Stomach (tissue), 4 donors: ENCODE measurements at regions not wholly inside any gene's neighbourhood (a gene's known extent, or its start where the extent isn't known, plus 50 kb on each side); places are given as distances from the start of the nearest gene placed in this dataset.

ENCODE experiments used
- CTCF ChIP-seq, 7 experiments: fragments of 450-650 bp in 4 of 7; fragments of 200-600 bp in 3 of 7; sonication (generic) in 3 of 7; IDR thresholded peaks; one replicate each; pipeline ENCODE4 v1.5.1; 2016 to 2019; ENCODE audit warnings: antibody characterized with exemption in 7 of 7, control low read depth in 2 of 7, mild to moderate bottlenecking in 1 of 7
- EP300 ChIP-seq: sonication (generic); formaldehyde crosslinking; IDR thresholded peaks from one replicate; pipeline ENCODE4 v1.6.1; 2017; ENCODE audit warnings: antibody characterized with exemption
- POLR2A ChIP-seq, 4 donors: fragments of 450-650 bp; IDR thresholded peaks; one replicate each; pipeline ENCODE4 v1.6.1; 2016; ENCODE audit warnings: antibody characterized with exemption in 4 of 4, control low read depth in 2 of 4, mild to moderate bottlenecking in 1 of 4, moderate library complexity in 1 of 4

GRCh38 chr2:144971786-144972335 lies 451.9 kb upstream of the ZEB2 start:
- TF ChIP-seq EP300 (no peak), POLR2A (IDR thresholded peaks at IDR 0.05) (no peak), CTCF (IDR thresholded peaks at IDR 0.05) (no peak)
